ENCODE measurements at regions not wholly inside any gene's neighbourhood (a gene's known extent, or its start where the extent isn't known, plus 50 kb on each side); places are given as distances from the start of the nearest gene placed in this dataset.

GRCh38 chr3:124448954-124449353 is 281.3 kb upstream of the UMPS start:
- H3K79me2 ChIP-seq (ENCODE audit: insufficient read depth, low read length) = no peaks in the 10 kb centered on the region
- no peak for TF ChIP-seq CTCF (IDR thresholded peaks at IDR 0.05; ENCODE audit: extremely low read depth, low read depth, low read length)

GRCh38 chr3:124450366-124450765 is 279.9 kb upstream of the UMPS start:
- Histone ChIP-seq H3K27ac (ENCODE audit: low read depth, low read length) (no peak overlapping the region), H2AFZ (ENCODE audit: low read length) (no peak overlapping the region), H3K9me3 (ENCODE audit: low read depth, low read length) (no peaks in the 10 kb centered on the region), H3K36me3 (ENCODE audit: insufficient read depth, low read length) (no peaks in the 10 kb centered on the region), H3K4me3 (ENCODE audit: insufficient read depth, low read length) (no peak overlapping the region), H3K79me2 (ENCODE audit: insufficient read depth, low read length) (no peaks in the 10 kb centered on the region), H4K20me1 (ENCODE audit: insufficient read depth, low read length) (no peaks in the 10 kb centered on the region), H3K4me2 (ENCODE audit: insufficient read depth, low read length) (no peak overlapping the region), H3K27me3 (ENCODE audit: insufficient read depth, low read length) (peaks cover 26% of the 10 kb centered on the region), H3K4me1 (ENCODE audit: insufficient read depth, low read length) (no peaks in the 10 kb centered on the region)
- no peak for DNase-seq (ENCODE audit: insufficient read length, low spot score, missing footprints)
- no peak for TF ChIP-seq CTCF (IDR thresholded peaks at IDR 0.05; ENCODE audit: extremely low read depth, low read depth, low read length)

More at GRCh38 chr3:124448954-124449353, 281.3 kb upstream of the UMPS start:
- DNase-seq (ENCODE audit: insufficient read length, low spot score, missing footprints) = no peak
- no peak overlapping the region for H3K27ac ChIP-seq (ENCODE audit: low read depth, low read length)
- H3K9me3 ChIP-seq (ENCODE audit: low read depth, low read length) = no peaks in the 10 kb centered on the region
- no peaks in the 10 kb centered on the region for H3K36me3 ChIP-seq (ENCODE audit: insufficient read depth, low read length)
- no peak overlapping the region for H3K4me2 ChIP-seq (ENCODE audit: insufficient read depth, low read length)
- no peak overlapping the region for H3K4me3 ChIP-seq (ENCODE audit: insufficient read depth, low read length)
- peaks cover 26% of the 10 kb centered on the region for H3K27me3 ChIP-seq (ENCODE audit: insufficient read depth, low read length)
- no peaks in the 10 kb centered on the region for H4K20me1 ChIP-seq (ENCODE audit: insufficient read depth, low read length)
- no peak overlapping the region for H2AFZ ChIP-seq (ENCODE audit: low read length)
- H3K4me1 ChIP-seq (ENCODE audit: insufficient read depth, low read length) = no peaks in the 10 kb centered on the region

- no peak for TF ChIP-seq CTCF (IDR thresholded peaks at IDR 0.05; ENCODE audit: extremely low read depth, low read depth, low read length)
- no peaks in the 10 kb centered on the region for H3K79me2 ChIP-seq (ENCODE audit: insufficient read depth, low read length)
- no peaks in the 10 kb centered on the region for H3K4me1 ChIP-seq (ENCODE audit: insufficient read depth, low read length)
- peaks cover 15% of the 10 kb centered on the region for H3K27me3 ChIP-seq (ENCODE audit: insufficient read depth, low read length)
- no peak overlapping the region for H2AFZ ChIP-seq (ENCODE audit: low read length)
- H4K20me1 ChIP-seq (ENCODE audit: insufficient read depth, low read length) = no peaks in the 10 kb centered on the region
- no peak overlapping the region for H3K4me2 ChIP-seq (ENCODE audit: insufficient read depth, low read length)
- no peak overlapping the region for H3K4me3 ChIP-seq (ENCODE audit: insufficient read depth, low read length)
- H3K9me3 ChIP-seq (ENCODE audit: low read depth, low read length) = no peaks in the 10 kb centered on the region
- H3K36me3 ChIP-seq (ENCODE audit: insufficient read depth, low read length) = no peaks in the 10 kb centered on the region
- no peak for DNase-seq (ENCODE audit: insufficient read length, low spot score, missing footprints)
- no peak overlapping the region for H3K27ac ChIP-seq (ENCODE audit: low read depth, low read length)
Observed at GRCh38 chr3:124451630-124452317, 278.5 kb upstream of the UMPS start.

- H3K79me2 ChIP-seq (ENCODE audit: insufficient read depth, low read length) = no peaks in the 10 kb centered on the region
- no peak for TF ChIP-seq CTCF (IDR thresholded peaks at IDR 0.05; ENCODE audit: extremely low read depth, low read depth, low read length)
- DNase-seq (ENCODE audit: insufficient read length, low spot score, missing footprints) = no peak
- no peak overlapping the region for H2AFZ ChIP-seq (ENCODE audit: low read length)
- H4K20me1 ChIP-seq (ENCODE audit: insufficient read depth, low read length) = no peaks in the 10 kb centered on the region
- no peak overlapping the region for H3K4me3 ChIP-seq (ENCODE audit: insufficient read depth, low read length)
- H3K27ac ChIP-seq (ENCODE audit: low read depth, low read length) = no peak overlapping the region
- H3K9me3 ChIP-seq (ENCODE audit: low read depth, low read length) = no peaks in the 10 kb centered on the region
- H3K27me3 ChIP-seq (ENCODE audit: insufficient read depth, low read length) = peaks cover 10% of the 10 kb centered on the region
- no peak overlapping the region for H3K4me2 ChIP-seq (ENCODE audit: insufficient read depth, low read length)
- H3K4me1 ChIP-seq (ENCODE audit: insufficient read depth, low read length) = no peaks in the 10 kb centered on the region
- no peaks in the 10 kb centered on the region for H3K36me3 ChIP-seq (ENCODE audit: insufficient read depth, low read length)
Observed at GRCh38 chr3:124453189-124453588, 277.1 kb upstream of the UMPS start.
